ENCODE measurements at regions not wholly inside any gene's neighbourhood (a gene's known extent, or its start where the extent isn't known, plus 50 kb on each side); places are given as distances from the start of the nearest gene placed in this dataset.

DNA sequence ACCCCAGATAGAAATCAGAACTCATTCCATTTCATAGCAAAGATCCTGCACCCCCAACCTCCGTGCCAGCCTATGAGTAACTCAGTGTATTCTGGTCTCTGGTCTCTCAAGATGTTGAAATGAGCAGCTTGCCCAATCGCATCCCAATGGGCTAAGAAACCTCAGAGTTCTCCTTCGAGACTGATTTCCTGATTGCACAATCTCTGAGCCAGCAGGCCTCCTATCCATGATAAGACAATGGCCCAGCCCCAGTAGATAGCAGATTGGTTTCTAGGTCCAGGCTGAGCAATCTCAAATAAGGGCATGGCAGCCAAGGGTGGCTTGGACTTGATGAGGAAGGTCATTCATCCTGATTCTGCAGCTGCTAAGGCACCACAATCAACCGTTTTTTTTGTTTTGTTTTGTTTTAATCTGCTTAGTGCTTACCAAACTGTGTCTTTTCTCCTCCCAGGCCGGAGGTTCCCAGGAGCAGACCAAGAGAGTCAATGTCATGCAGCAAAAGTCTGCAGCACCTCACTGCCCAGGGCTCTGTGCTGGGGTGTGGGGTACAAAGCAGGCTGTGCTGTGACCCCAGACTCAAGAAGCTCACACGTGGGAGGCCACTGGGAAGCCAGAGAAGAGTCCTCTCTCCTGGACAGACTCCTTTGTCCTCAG lies 125.1 kb upstream of the NXT1 start:
- Histone ChIP-seq H3K4me1 (ENCODE audit: control insufficient read depth in 1 of 2, insufficient read depth in 2 of 2, low read length in 2 of 2) (peaks cover 0 to 12% of the 10 kb centered on the region in 2 donors), H3K27me3 (ENCODE audit: control insufficient read depth in 1 of 2, insufficient read depth in 2 of 2, low read length in 2 of 2) (no peaks in the 10 kb centered on the region), H3K36me3 (ENCODE audit: control insufficient read depth in 1 of 2, insufficient read depth in 2 of 2, low read length in 2 of 2) (no peaks in the 10 kb centered on the region), H3K9ac (ENCODE audit: low read depth in 1 of 2, low read length in 2 of 2) (no peak overlapping the region), H3K9me3 (ENCODE audit: control insufficient read depth in 1 of 2, low read length in 2 of 2) (no peaks in the 10 kb centered on the region), H3K4me3 (ENCODE audit: low read depth in 1 of 2, low read length in 2 of 2) (no peak overlapping the region), H3K27ac (ENCODE audit: low read depth, low read length) (no peak overlapping the region)

DNA sequence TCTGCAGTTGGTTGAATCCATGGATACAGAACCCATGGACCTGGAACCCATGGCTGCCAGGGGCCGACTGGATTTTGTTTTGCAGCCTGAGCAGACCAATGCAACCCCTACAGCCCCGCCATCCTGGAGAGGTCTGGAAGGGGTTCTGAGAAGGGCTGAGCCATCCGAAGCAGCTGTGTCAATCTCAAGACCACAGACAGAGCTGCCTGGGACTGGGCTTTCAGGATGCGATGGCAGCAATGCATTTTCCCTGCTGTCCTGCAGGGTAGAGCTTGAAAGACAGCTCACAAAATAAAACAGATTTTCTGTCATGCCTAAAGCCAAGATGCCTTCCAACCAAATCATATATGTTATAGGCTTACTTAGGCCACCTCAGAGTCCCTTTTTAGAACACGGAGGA lies 125.8 kb upstream of the NXT1 start:
- H3K4me3 ChIP-seq (ENCODE audit: low read depth in 1 of 2, low read length in 2 of 2): no peak overlapping the region
- no peak overlapping the region for H3K27ac ChIP-seq (ENCODE audit: low read depth, low read length)
- H3K36me3 ChIP-seq (ENCODE audit: control insufficient read depth in 1 of 2, insufficient read depth in 2 of 2, low read length in 2 of 2): no peaks in the 10 kb centered on the region
- no peaks in the 10 kb centered on the region for H3K9me3 ChIP-seq (ENCODE audit: control insufficient read depth in 1 of 2, low read length in 2 of 2)
- no peaks in the 10 kb centered on the region for H3K27me3 ChIP-seq (ENCODE audit: control insufficient read depth in 1 of 2, insufficient read depth in 2 of 2, low read length in 2 of 2)
- H3K4me1 ChIP-seq (ENCODE audit: control insufficient read depth in 1 of 2, insufficient read depth in 2 of 2, low read length in 2 of 2): peaks cover 0 to 12% of the 10 kb centered on the region in 2 donors
- H3K9ac ChIP-seq (ENCODE audit: low read depth in 1 of 2, low read length in 2 of 2): no peak overlapping the region

DNA sequence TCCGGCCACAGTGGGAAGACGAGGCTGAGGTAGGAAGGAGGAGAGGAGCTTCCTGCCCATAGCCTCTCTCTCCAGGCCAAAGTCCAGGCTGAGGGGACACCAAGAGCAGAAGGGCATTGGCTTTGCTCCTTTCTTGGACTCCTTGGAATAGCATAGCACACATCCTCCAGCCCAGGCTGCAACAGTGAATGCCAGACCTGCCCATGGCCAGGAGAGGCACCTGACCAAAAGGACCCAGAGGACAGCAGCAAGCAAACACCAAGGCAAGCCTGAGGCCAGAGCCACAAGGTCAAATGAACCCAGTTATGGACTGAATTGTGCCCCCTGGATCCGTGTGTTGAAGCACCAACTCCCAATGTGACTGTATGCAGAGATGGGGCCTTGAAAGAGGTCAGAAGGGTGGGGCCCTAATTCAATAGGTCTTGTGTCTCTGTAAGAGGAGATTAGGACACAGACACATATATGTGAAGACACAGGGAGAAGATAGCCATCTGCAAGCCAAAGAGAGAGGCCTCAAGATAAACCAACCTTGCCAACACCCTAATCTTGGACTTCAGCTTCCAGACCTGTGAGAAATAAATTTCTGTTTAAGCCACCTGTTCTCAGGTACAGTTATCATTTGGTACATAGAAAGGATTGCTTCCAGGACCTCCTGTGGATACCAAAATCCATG lies 126.5 kb upstream of the NXT1 start:
- H3K27me3 ChIP-seq (ENCODE audit: control insufficient read depth in 1 of 2, insufficient read depth in 2 of 2, low read length in 2 of 2): no peaks in the 10 kb centered on the region
- H3K36me3 ChIP-seq (ENCODE audit: control insufficient read depth in 1 of 2, insufficient read depth in 2 of 2, low read length in 2 of 2): no peaks in the 10 kb centered on the region
- H3K4me1 ChIP-seq (ENCODE audit: control insufficient read depth in 1 of 2, insufficient read depth in 2 of 2, low read length in 2 of 2): peaks cover 0 to 12% of the 10 kb centered on the region in 2 donors
- H3K9me3 ChIP-seq (ENCODE audit: control insufficient read depth in 1 of 2, low read length in 2 of 2): no peaks in the 10 kb centered on the region
- H3K27ac ChIP-seq (ENCODE audit: low read depth, low read length): no peak overlapping the region
- H3K4me3 ChIP-seq (ENCODE audit: low read depth in 1 of 2, low read length in 2 of 2): no peak overlapping the region
- no peak overlapping the region for H3K9ac ChIP-seq (ENCODE audit: low read depth in 1 of 2, low read length in 2 of 2)

DNA sequence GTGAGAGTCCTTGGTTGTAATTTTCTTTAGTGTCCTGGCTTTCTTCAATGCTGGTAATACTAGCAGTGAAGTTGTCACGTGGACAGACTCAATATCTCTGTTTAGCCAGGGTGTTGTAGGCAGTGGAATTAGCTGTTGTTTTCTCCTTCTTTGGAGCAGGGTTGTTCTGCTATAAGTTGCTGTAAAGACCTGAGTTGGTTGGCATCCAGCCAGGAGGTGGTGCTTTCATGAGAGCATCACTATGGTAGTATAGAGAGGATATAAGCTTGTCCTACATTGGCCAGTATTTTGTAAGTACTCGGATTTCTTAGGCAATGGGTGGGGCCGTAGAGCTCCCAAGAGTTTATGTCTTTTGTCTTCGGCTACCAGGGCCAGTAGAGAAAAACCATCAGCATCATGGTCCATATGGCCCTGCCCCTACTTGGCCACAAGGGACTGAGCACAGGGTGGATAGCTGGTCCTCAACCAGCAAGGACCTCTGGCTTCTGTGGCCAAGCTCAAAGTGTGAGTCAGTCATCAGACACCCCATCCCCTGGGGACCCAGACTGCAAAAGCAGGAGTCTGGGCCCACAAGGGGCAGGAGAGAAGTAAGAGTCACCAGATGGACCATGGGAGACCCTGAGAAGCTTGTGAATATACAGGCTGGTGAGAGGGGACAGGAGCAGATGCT lies 127.9 kb upstream of the NXT1 start:
- H3K4me3 ChIP-seq (ENCODE audit: low read depth in 1 of 2, low read length in 2 of 2): no peak overlapping the region
- no peak overlapping the region for H3K27ac ChIP-seq (ENCODE audit: low read depth, low read length)

DNA sequence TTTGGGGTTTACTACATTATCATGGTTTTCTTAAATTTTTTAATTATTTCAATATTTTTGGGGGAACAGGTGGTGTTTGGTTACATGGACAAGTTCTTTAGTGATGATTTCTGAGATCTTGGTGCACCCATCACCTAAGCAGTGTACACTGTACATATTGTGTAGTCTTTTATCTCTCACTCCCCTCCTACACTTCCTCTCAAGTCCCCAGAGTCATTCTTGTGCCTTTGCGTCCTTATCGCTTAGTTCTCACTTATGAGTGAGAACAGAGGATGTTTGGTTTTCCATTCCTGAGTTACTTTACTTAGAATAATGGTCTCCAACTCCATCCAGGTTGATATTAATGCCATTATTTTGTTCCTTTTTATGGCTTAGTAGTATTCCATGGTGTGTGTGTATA lies 130.9 kb upstream of the CD93 start:
- Histone ChIP-seq H3K4me1 (ENCODE audit: control insufficient read depth in 1 of 2, insufficient read depth in 2 of 2, low read length in 2 of 2) (no peaks in the 10 kb centered on the region), H3K4me3 (ENCODE audit: low read depth in 1 of 2, low read length in 2 of 2) (no peak overlapping the region), H3K27ac (ENCODE audit: low read depth, low read length) (no peak overlapping the region), H3K9ac (ENCODE audit: low read depth in 1 of 2, low read length in 2 of 2) (no peak overlapping the region), H3K9me3 (ENCODE audit: control insufficient read depth in 1 of 2, low read length in 2 of 2) (no peaks in the 10 kb centered on the region), H3K27me3 (ENCODE audit: control insufficient read depth in 1 of 2, insufficient read depth in 2 of 2, low read length in 2 of 2) (no peaks in the 10 kb centered on the region), H3K36me3 (ENCODE audit: control insufficient read depth in 1 of 2, insufficient read depth in 2 of 2, low read length in 2 of 2) (no peaks in the 10 kb centered on the region)

More for the DNA sequence above, 127.9 kb upstream of the NXT1 start:
- H3K9me3 ChIP-seq (ENCODE audit: control insufficient read depth in 1 of 2, low read length in 2 of 2): no peaks in the 10 kb centered on the region
- H3K9ac ChIP-seq (ENCODE audit: low read depth in 1 of 2, low read length in 2 of 2): no peak overlapping the region
- peaks cover 0 to 12% of the 10 kb centered on the region in 2 donors for H3K4me1 ChIP-seq (ENCODE audit: control insufficient read depth in 1 of 2, insufficient read depth in 2 of 2, low read length in 2 of 2)
- H3K27me3 ChIP-seq (ENCODE audit: control insufficient read depth in 1 of 2, insufficient read depth in 2 of 2, low read length in 2 of 2): no peaks in the 10 kb centered on the region
- no peaks in the 10 kb centered on the region for H3K36me3 ChIP-seq (ENCODE audit: control insufficient read depth in 1 of 2, insufficient read depth in 2 of 2, low read length in 2 of 2)

DNA sequence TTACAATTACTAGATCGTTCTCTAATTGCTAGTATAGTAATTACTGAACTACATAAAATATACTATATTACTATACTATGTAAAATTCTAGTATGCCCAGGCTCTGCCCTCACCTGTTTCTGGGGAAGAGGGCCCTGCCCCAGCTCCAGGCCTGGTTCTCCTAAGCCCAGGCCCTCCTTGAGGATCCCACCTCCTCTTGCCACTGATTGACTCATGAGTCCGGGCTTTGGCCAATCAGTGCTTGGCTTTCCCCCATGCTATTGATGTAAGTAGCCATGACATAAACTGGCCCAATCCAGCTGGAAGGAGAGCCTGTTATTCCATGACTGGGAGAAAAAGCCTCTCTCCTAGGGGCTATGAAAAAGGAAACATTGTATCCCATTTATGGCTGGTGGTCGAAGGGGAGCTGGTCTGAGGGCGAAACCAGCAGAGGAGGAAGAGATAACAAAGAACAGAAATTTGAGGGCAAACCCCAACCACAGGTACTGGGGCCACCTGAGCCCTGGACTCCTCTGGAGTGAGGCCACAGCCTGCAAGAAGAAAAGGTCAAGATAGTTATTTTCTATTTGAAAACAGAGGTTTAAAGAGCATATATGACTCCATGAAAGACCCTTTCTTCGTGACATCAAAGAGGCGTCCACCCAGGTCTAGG lies 129.3 kb upstream of the CD93 start:
- no peaks in the 10 kb centered on the region for H3K36me3 ChIP-seq (ENCODE audit: control insufficient read depth in 1 of 2, insufficient read depth in 2 of 2, low read length in 2 of 2)
- no peaks in the 10 kb centered on the region for H3K9me3 ChIP-seq (ENCODE audit: control insufficient read depth in 1 of 2, low read length in 2 of 2)
- no peaks in the 10 kb centered on the region for H3K4me1 ChIP-seq (ENCODE audit: control insufficient read depth in 1 of 2, insufficient read depth in 2 of 2, low read length in 2 of 2)
- no peak overlapping the region for H3K9ac ChIP-seq (ENCODE audit: low read depth in 1 of 2, low read length in 2 of 2)
- H3K4me3 ChIP-seq (ENCODE audit: low read depth in 1 of 2, low read length in 2 of 2): no peak overlapping the region
- no peak overlapping the region for H3K27ac ChIP-seq (ENCODE audit: low read depth, low read length)
- no peaks in the 10 kb centered on the region for H3K27me3 ChIP-seq (ENCODE audit: control insufficient read depth in 1 of 2, insufficient read depth in 2 of 2, low read length in 2 of 2)

DNA sequence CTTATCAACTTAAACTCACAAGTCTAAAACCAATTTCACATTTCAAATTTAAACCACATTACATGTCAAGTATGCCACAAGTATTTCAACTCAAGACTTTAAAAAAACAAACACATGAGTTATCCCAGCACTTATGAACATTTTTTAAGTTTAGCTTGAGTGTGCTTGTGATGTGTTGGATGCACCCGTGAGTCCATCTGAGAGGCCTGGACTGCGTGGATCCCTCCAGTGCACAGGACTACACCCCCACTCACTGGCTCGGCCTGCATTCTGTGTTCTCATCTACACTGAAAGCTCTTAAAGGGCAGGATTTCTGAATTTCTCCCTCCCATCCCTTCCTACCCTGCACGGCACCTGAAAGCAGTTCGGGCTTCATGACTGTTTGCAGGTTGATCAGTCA lies 128.8 kb upstream of the CD93 start:
- Histone ChIP-seq H3K4me3 (ENCODE audit: low read depth in 1 of 2, low read length in 2 of 2) (no peak overlapping the region), H3K9me3 (ENCODE audit: control insufficient read depth in 1 of 2, low read length in 2 of 2) (no peaks in the 10 kb centered on the region), H3K36me3 (ENCODE audit: control insufficient read depth in 1 of 2, insufficient read depth in 2 of 2, low read length in 2 of 2) (no peaks in the 10 kb centered on the region), H3K27me3 (ENCODE audit: control insufficient read depth in 1 of 2, insufficient read depth in 2 of 2, low read length in 2 of 2) (no peaks in the 10 kb centered on the region), H3K9ac (ENCODE audit: low read depth in 1 of 2, low read length in 2 of 2) (no peak overlapping the region), H3K4me1 (ENCODE audit: control insufficient read depth in 1 of 2, insufficient read depth in 2 of 2, low read length in 2 of 2) (no peaks in the 10 kb centered on the region), H3K27ac (ENCODE audit: low read depth, low read length) (no peak overlapping the region)

DNA sequence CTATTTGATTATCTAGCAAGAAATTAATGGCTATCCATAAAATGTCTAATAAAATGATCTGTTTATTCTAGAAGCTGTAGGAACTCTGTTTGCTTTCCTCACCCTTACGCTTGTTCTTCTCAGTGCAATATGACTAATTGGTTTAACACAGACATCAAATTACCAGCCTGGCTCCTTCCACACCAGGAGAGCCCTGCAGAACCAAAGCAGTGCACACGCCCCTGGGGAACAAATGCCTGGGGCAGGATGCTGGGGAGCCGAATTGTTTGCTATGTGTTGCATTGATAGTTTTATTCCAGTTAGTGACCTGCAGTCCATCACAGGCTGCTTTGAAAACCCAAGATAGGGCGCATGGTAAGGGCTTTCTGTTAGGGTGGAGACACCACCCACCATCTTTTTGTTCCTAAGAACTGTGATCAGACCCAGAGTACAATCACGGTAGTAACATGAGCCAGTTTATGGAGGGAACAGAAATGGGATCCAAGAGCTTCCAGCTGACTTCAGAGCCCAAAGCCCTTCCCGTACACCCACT lies 126.4 kb upstream of the CD93 start:
- H3K36me3 ChIP-seq (ENCODE audit: control insufficient read depth in 1 of 2, insufficient read depth in 2 of 2, low read length in 2 of 2): no peaks in the 10 kb centered on the region
- H3K4me1 ChIP-seq (ENCODE audit: control insufficient read depth in 1 of 2, insufficient read depth in 2 of 2, low read length in 2 of 2): no peaks in the 10 kb centered on the region
- H3K27me3 ChIP-seq (ENCODE audit: control insufficient read depth in 1 of 2, insufficient read depth in 2 of 2, low read length in 2 of 2): no peaks in the 10 kb centered on the region
- no peak overlapping the region for H3K27ac ChIP-seq (ENCODE audit: low read depth, low read length)
- no peak overlapping the region for H3K4me3 ChIP-seq (ENCODE audit: low read depth in 1 of 2, low read length in 2 of 2)
- H3K9me3 ChIP-seq (ENCODE audit: control insufficient read depth in 1 of 2, low read length in 2 of 2): no peaks in the 10 kb centered on the region
- no peak overlapping the region for H3K9ac ChIP-seq (ENCODE audit: low read depth in 1 of 2, low read length in 2 of 2)

DNA sequence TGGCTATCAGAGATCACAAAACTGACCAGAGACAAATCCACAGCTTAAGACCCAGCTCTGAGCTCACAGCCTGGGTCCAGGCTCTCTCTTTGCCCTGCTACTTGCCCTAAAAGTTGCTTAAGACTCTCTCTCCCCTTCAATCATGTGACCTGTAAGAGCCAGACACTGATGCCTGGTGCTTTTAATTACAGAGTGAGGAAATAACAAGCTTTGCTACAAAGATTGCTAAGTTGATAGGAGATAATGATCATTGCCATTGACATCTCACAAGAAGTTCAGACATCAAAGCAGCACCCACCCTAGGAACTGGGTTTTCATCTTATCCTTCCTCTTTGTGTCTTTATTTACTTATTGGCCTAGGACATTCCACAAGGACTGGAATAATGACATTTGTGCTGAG lies 125.9 kb upstream of the CD93 start:
- Histone ChIP-seq H3K9me3 (ENCODE audit: control insufficient read depth in 1 of 2, low read length in 2 of 2) (no peaks in the 10 kb centered on the region), H3K9ac (ENCODE audit: low read depth in 1 of 2, low read length in 2 of 2) (no peak overlapping the region), H3K4me3 (ENCODE audit: low read depth in 1 of 2, low read length in 2 of 2) (no peak overlapping the region), H3K27ac (ENCODE audit: low read depth, low read length) (no peak overlapping the region), H3K4me1 (ENCODE audit: control insufficient read depth in 1 of 2, insufficient read depth in 2 of 2, low read length in 2 of 2) (no peaks in the 10 kb centered on the region), H3K36me3 (ENCODE audit: control insufficient read depth in 1 of 2, insufficient read depth in 2 of 2, low read length in 2 of 2) (no peaks in the 10 kb centered on the region), H3K27me3 (ENCODE audit: control insufficient read depth in 1 of 2, insufficient read depth in 2 of 2, low read length in 2 of 2) (no peaks in the 10 kb centered on the region)

DNA sequence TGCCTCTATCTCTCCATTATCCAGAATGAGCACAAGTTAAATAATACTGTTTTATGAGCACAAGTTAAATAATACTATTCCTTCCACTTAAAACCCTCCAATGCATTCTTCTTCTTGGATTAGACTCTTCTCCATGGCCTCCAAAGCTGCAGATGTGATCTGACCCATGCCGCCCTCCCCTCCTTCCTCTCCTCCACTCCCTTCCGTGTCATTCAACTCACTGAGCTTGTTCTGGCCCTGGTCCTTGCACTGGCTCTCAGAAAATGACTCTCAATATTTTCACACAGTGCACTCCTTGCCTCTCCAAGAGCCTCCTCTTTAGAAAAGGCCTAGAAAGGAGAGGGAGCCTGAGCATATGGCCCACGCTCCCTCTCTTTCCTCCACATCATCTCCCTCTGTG lies 125.0 kb upstream of the CD93 start:
- no peaks in the 10 kb centered on the region for H3K36me3 ChIP-seq (ENCODE audit: control insufficient read depth in 1 of 2, insufficient read depth in 2 of 2, low read length in 2 of 2)
- H3K9me3 ChIP-seq (ENCODE audit: control insufficient read depth in 1 of 2, low read length in 2 of 2): no peaks in the 10 kb centered on the region
- no peak overlapping the region for H3K9ac ChIP-seq (ENCODE audit: low read depth in 1 of 2, low read length in 2 of 2)
- H3K4me1 ChIP-seq (ENCODE audit: control insufficient read depth in 1 of 2, insufficient read depth in 2 of 2, low read length in 2 of 2): no peaks in the 10 kb centered on the region
- H3K4me3 ChIP-seq (ENCODE audit: low read depth in 1 of 2, low read length in 2 of 2): no peak overlapping the region
- H3K27me3 ChIP-seq (ENCODE audit: control insufficient read depth in 1 of 2, insufficient read depth in 2 of 2, low read length in 2 of 2): no peaks in the 10 kb centered on the region
- no peak overlapping the region for H3K27ac ChIP-seq (ENCODE audit: low read depth, low read length)

Data from duodenal mucosa (tissue), 2 donors.